ENCODE measurements at regions not wholly inside any gene's neighbourhood (a gene's known extent, or its start where the extent isn't known, plus 50 kb on each side); places are given as distances from the start of the nearest gene placed in this dataset.

DNA sequence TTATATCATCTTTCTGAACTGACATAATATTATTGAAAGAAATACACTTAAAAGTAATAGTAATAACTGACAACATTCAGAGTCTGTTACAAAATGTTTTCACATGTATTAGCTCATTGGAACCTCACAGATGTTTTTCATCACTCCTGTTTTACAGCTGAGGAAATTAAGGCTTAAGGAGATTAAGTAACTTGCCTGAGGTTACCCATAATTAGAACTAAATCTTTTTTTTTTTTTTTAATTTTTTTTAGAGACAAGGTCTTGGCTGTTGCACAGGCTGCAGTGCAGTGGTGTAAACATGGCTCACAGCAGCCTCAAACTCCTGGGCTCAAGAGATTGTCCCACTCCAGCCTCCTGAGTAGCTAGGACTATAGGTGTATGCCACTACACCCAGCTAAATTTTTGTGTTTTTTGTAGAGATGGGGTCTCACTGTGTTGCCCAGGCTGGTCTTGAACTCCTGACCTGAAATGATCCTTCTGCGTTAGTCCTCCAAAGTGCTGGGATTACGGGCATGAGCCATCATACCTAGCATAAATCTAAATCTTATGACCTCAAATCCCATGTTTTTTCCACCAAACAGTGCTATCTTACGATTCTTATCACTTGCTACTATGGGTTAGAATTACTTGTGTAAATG is 64.7 kb upstream of the MACF1 start:
- TF ChIP-seq EP300 (IDR thresholded peaks at IDR 0.05) (no peak), CTCF (IDR thresholded peaks at IDR 0.05) (no peak)
